Calu3 (cell line): ENCODE measurements at regions not wholly inside any gene's neighbourhood (a gene's known extent, or its start where the extent isn't known, plus 50 kb on each side); places are given as distances from the start of the nearest gene placed in this dataset.
"Not testable (repeated sequence)": the region's sequence is repeated elsewhere in the genome, so short reads cannot be mapped to it uniquely, and the experiment has no call there.

Source experiments
- BruUV-seq: library from RNA; stranded (reverse); fragments of 400-500 nt; replicated peaks from 2 replicates; lab custom pipeline; 2021; lab: Mats Ljungman, UMichigan
- CTCF ChIA-PET: fragments of 300-600 bp; sonication (Branson Sonifier 250); formaldehyde crosslinking; loops from one replicate; lab custom pipeline; 2022; ENCODE audit warnings: antibody characterized with exemption; lab: Charles Lee
- DNase-seq: peaks from one replicate; pipeline ENCODE4 v3.0.0; 2022
- H3K27ac Mint-ChIP-seq: one replicate; pipeline ENCODE4 v1.8.0; 2022; ENCODE audit warnings: mixed read lengths; ENCODE audit not compliant: unreplicated experiment
- H3K27me3 Mint-ChIP-seq: one replicate; pipeline ENCODE4 v1.8.0; 2022; ENCODE audit warnings: mixed read lengths; ENCODE audit not compliant: unreplicated experiment
- H3K36me3 Mint-ChIP-seq: one replicate; pipeline ENCODE4 v1.8.0; 2022; ENCODE audit warnings: mild to moderate bottlenecking, moderate library complexity, mixed read lengths; ENCODE audit not compliant: insufficient read depth, unreplicated experiment
- H3K4me1 Mint-ChIP-seq: one replicate; pipeline ENCODE4 v1.8.0; 2022; ENCODE audit warnings: mild to moderate bottlenecking, low read depth, mixed read lengths; ENCODE audit not compliant: unreplicated experiment
- H3K4me3 Mint-ChIP-seq: one replicate; pipeline ENCODE4 v1.8.0; 2022; ENCODE audit warnings: mild to moderate bottlenecking, low read depth, moderate library complexity, mixed read lengths; ENCODE audit not compliant: unreplicated experiment
- H3K9me3 Mint-ChIP-seq: one replicate; pipeline ENCODE4 v1.8.0; 2022; ENCODE audit warnings: low read depth, mixed read lengths; ENCODE audit not compliant: unreplicated experiment
- intact Hi-C: fragments of 100-400 bp; cut with micrococcal nuclease; formaldehyde crosslinking; loops from one replicate; pipeline ENCODE4 v1.10.0; 2022; ENCODE audit not compliant: unreplicated experiment
- TF ChIP-seq, protein P1 (sequence below): fragments of 200-600 bp; IDR thresholded peaks from one replicate; pipeline ENCODE4 v1.8.0; 2022; ENCODE audit warnings: antibody characterized with exemption; ENCODE audit not compliant: unreplicated experiment

DNA sequence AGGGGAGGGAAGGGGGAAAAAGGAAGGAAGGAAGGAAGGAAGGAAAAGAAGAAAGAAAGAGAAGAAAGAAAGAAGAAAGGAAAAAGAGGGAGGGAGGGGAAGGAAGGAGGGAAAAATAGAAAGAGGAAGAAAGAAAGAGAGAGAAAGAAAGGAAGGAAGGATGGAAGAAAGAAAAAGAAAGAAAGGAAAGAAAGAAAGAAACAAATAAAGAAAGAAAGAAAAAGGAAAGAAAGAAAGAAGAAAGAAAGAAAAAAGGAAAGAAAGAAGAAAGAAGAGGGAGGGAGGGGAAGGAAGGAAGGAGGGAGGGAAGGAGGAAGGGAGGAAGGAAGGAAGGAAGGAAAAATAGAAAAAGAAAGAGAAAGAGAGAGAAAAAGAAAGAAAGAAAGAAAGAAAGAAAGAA is 315.8 kb upstream of the PIK3C3 start:
- no peak overlapping the region for H3K4me3 Mint-ChIP-seq
- no peaks in the 10 kb centered on the region for H3K27me3 Mint-ChIP-seq
- CTCF ChIA-PET = no interaction called here

DNA sequence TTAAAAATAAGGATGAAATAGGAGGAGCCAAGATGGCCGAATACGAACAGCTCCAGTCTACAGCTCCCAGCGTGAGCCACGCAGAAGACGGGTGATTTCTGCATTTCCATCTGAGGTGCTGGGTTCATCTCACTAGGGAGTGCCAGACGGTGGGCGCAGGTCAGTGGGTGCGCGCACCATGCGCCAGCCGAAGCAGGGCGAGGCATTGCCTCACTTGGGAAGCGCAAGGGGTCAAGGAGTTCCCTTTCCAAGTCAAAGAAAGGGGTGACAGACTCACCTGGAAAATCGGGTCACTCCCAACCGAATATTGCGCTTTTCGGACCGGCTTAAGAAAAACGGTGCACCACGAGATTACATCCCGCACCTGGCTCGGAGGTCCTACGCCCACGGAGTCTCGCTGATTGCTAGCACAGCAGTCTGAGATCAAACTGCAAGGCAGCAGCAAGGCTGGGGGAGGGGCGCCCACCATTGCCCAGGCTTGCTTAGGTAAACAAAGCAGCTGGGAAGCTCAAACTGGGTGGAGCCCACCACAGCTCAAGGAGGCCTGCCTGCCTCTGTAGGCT is 323.2 kb upstream of the PIK3C3 start:
- H3K27me3 Mint-ChIP-seq, H3K4me1 Mint-ChIP-seq, intact Hi-C loops, CTCF ChIA-PET, H3K36me3 Mint-ChIP-seq, H3K27ac Mint-ChIP-seq, BruUV-seq, H3K9me3 Mint-ChIP-seq, H3K4me3 Mint-ChIP-seq, DNase-seq: not testable (repeated sequence)

More for the DNA sequence above, 315.8 kb upstream of the PIK3C3 start:
- no TSS peak for BruUV-seq
- DNase-seq = no peak
- TF ChIP-seq, protein P1, sequence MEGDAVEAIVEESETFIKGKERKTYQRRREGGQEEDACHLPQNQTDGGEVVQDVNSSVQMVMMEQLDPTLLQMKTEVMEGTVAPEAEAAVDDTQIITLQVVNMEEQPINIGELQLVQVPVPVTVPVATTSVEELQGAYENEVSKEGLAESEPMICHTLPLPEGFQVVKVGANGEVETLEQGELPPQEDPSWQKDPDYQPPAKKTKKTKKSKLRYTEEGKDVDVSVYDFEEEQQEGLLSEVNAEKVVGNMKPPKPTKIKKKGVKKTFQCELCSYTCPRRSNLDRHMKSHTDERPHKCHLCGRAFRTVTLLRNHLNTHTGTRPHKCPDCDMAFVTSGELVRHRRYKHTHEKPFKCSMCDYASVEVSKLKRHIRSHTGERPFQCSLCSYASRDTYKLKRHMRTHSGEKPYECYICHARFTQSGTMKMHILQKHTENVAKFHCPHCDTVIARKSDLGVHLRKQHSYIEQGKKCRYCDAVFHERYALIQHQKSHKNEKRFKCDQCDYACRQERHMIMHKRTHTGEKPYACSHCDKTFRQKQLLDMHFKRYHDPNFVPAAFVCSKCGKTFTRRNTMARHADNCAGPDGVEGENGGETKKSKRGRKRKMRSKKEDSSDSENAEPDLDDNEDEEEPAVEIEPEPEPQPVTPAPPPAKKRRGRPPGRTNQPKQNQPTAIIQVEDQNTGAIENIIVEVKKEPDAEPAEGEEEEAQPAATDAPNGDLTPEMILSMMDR = no peak
- no peak overlapping the region for H3K27ac Mint-ChIP-seq
- no peaks in the 10 kb centered on the region for H3K4me1 Mint-ChIP-seq
- no peaks in the 10 kb centered on the region for H3K36me3 Mint-ChIP-seq
- peaks cover 2% of the 10 kb centered on the region for H3K9me3 Mint-ChIP-seq
- intact Hi-C loops = no loop called here

- TF ChIP-seq, protein P1 = no peak
- no peak overlapping the region for H3K27ac Mint-ChIP-seq
- H3K27me3 Mint-ChIP-seq = no peaks in the 10 kb centered on the region
- CTCF ChIA-PET = no interaction called here
- no peak for DNase-seq
- no peak overlapping the region for H3K4me3 Mint-ChIP-seq
- H3K36me3 Mint-ChIP-seq = no peaks in the 10 kb centered on the region
- BruUV-seq = no TSS peak
- intact Hi-C loops = no loop called here
- H3K4me1 Mint-ChIP-seq = no peaks in the 10 kb centered on the region
- H3K9me3 Mint-ChIP-seq = peaks cover 8% of the 10 kb centered on the region
Observed at GRCh38 chr18:41630232-41630886, 324.7 kb upstream of the PIK3C3 start.

DNA sequence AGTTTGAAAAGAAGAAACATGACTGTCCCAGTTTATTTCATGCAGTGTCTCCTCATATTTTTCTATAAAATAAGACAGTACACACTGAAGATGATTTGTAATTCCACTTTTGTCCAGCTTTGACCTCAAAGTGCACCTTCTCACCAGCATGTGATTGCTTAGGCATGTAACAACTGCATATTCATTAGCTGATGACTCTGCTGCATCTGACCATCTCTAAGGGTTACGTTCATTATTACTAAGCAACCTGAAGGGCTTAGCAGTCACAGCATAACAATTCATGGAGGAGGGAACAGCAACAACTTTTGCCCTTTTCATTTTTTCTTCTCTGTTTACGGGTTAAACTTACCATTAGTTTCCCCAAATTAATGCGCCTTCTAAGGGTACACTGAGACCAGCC is 330.6 kb upstream of the PIK3C3 start:
- Mint-ChIP-seq H3K4me3 (no peak overlapping the region), H3K27ac (no peak overlapping the region), H3K4me1 (no peaks in the 10 kb centered on the region), H3K36me3 (no peaks in the 10 kb centered on the region), H3K9me3 (peaks cover 5% of the 10 kb centered on the region), H3K27me3 (no peaks in the 10 kb centered on the region)
- TF ChIP-seq, protein P1 = no peak
- no peak for DNase-seq
- no TSS peak for BruUV-seq
- intact Hi-C loops = no loop called here
- CTCF ChIA-PET = no interaction called here

GRCh38 chr18:41621177-41621576 is 333.9 kb upstream of the PIK3C3 start:
- intact Hi-C loops = no loop called here
- Mint-ChIP-seq H3K4me3 (no peak overlapping the region), H3K27me3 (no peaks in the 10 kb centered on the region), H3K4me1 (no peaks in the 10 kb centered on the region), H3K36me3 (no peaks in the 10 kb centered on the region), H3K27ac (no peak overlapping the region), H3K9me3 (peaks cover 5% of the 10 kb centered on the region)
- no peak for DNase-seq
- BruUV-seq = no TSS peak
- TF ChIP-seq, protein P1 = no peak
- CTCF ChIA-PET = no interaction called here
